HepG2 (cell line): ENCODE measurements at regions not wholly inside any gene's neighbourhood (a gene's known extent, or its start where the extent isn't known, plus 50 kb on each side); places are given as distances from the start of the nearest gene placed in this dataset.
A peak's percentile ranks its signal among the peaks of the same experiment; 100 is the strongest.

ENCODE experiments used
- ATAC-seq: fragments of 200-7000 bp; cut with Tn5 transposase; 3 replicates; pipeline ENCODE4 v1.9.1; 2020; ENCODE audit warnings: mild to moderate bottlenecking, moderate library complexity
- BruUV-seq: library from RNA; stranded (reverse); fragments of 400-500 nt; replicated peaks from 2 replicates; lab custom pipeline; 2021; lab: Mats Ljungman, UMichigan
- CTCF ChIA-PET: fragments of 300-600 bp; formaldehyde crosslinking; extraction: SDS; loops from one replicate; lab custom pipeline; 2021; ENCODE audit warnings: low total read pairs, inconsistent platforms, low intra/inter-chr PET ratio; lab: Yijun Ruan, JAX
- POLR2A ChIA-PET: fragments of 350-600 bp; sonication (Branson Sonifier 250); formaldehyde crosslinking; loops from one replicate; lab custom pipeline; 2020; ENCODE audit warnings: antibody characterized with exemption, inconsistent platforms; lab: Yijun Ruan, JAX
- DNase-seq: peaks from one replicate; pipeline ENCODE4 v3.0.0-alpha.2; 2015; ENCODE audit warnings: low spot score
- FAIRE-seq: peaks from 3 replicates; lab custom pipeline; 2011; peaks lifted over from hg19 to GRCh38; lab: Jason Lieb, UNC
- H2AFZ ChIP-seq: one replicate; pipeline ENCODE4 v1.6.1; 2011; ENCODE audit warnings: low read length, inconsistent platforms
- H3K27ac ChIP-seq: fragments of 300-600 bp; 3 replicates; pipeline ENCODE4 v1.8.0; 2011; ENCODE audit warnings: mixed run types, mild to moderate bottlenecking, mixed read lengths, low read length, inconsistent platforms; ENCODE audit not compliant: insufficient read depth; ENCODE audit errors: extremely low read length
- H3K27me3 ChIP-seq, 2 experiments: fragments of 200-600 bp in 1 of 2; 2 replicates in 1 of 2; 3 replicates in 1 of 2; pipeline versions ENCODE4 v1.6.0 to v1.8.0; 2011; ENCODE audit warnings: low read length in 2 of 2, mild to moderate bottlenecking in 2 of 2, moderate library complexity in 2 of 2, inconsistent platforms in 1 of 2; ENCODE audit not compliant: insufficient read depth in 2 of 2, control insufficient read depth in 1 of 2
- H3K36me3 ChIP-seq, 2 experiments: fragments of 200-600 bp in 1 of 2; replicated peaks in 1 of 2; 2 replicates in 1 of 2; 3 replicates in 1 of 2; pipeline versions ENCODE4 v1.5.1 to v1.8.0; 2011; ENCODE audit warnings: low read length in 2 of 2, inconsistent platforms in 1 of 2; ENCODE audit not compliant: insufficient read depth in 2 of 2, control insufficient read depth in 1 of 2
- H3K4me1 ChIP-seq: 2 replicates; pipeline ENCODE4 v1.5.1; 2012; ENCODE audit warnings: low read length, inconsistent platforms; ENCODE audit not compliant: insufficient read depth
- H3K4me2 ChIP-seq: 2 replicates; pipeline ENCODE4 v1.6.0; 2011; ENCODE audit warnings: low read depth, low read length, inconsistent platforms
- H3K4me3 ChIP-seq, 3 experiments: fragments of 200-600 bp in 1 of 3; sonication (generic), shearing (Covaris generic) in 1 of 3; replicated peaks in 1 of 3; 2 replicates each; pipeline ENCODE4 v1.5.1; 2011 to 2016; ENCODE audit warnings: low read length in 3 of 3, inconsistent platforms in 2 of 3, low read depth in 2 of 3, mild to moderate bottlenecking in 2 of 3, control low read depth in 1 of 3, mixed read lengths in 1 of 3; ENCODE audit not compliant: insufficient read depth in 1 of 3
- H3K79me2 ChIP-seq: one replicate; pipeline ENCODE4 v1.6.1; 2011; ENCODE audit warnings: low read length, inconsistent platforms; ENCODE audit not compliant: insufficient read depth
- H3K9ac ChIP-seq: 2 replicates; pipeline ENCODE4 v1.6.0; 2011; ENCODE audit warnings: mild to moderate bottlenecking, low read depth, low read length, inconsistent platforms; ENCODE audit not compliant: insufficient read depth
- H3K9me3 ChIP-seq: 2 replicates; pipeline ENCODE4 v1.5.1; 2012; ENCODE audit warnings: mild to moderate bottlenecking, low read length
- H4K20me1 ChIP-seq: 2 replicates; pipeline ENCODE4 v1.6.0; 2011; ENCODE audit warnings: inconsistent platforms, mild to moderate bottlenecking, low read length, moderate library complexity; ENCODE audit not compliant: insufficient read depth
- CBFB ChIP-seq: sonication (generic); formaldehyde crosslinking; IDR thresholded peaks from 2 replicates; pipeline ENCODE4 v1.4.0; 2020; ENCODE audit warnings: missing genetic modification reagents
- CREB1 ChIP-seq, 2 experiments: fragments of 450-650 bp in 1 of 2; IDR thresholded peaks; 2 replicates each; pipeline ENCODE4 v1.6.1; 2016 to 2017; ENCODE audit warnings: control low read depth in 1 of 2, mild to moderate bottlenecking in 1 of 2, missing compliant biosample characterization in 1 of 2, missing genetic modification characterization in 1 of 2
- IRF1 ChIP-seq: sonication (generic); formaldehyde crosslinking; IDR thresholded peaks from 2 replicates; pipeline ENCODE4 v1.4.0; 2020; ENCODE audit warnings: low read depth, mild to moderate bottlenecking, missing genetic modification reagents
- SMYD3 ChIP-seq: sonication (generic); formaldehyde crosslinking; IDR thresholded peaks from 2 replicates; pipeline ENCODE4 v1.8.1; 2023; ENCODE audit warnings: mild to moderate bottlenecking, missing genetic modification reagents
- SNRNP70 ChIP-seq: fragments of 200-400 bp; formaldehyde crosslinking; IDR thresholded peaks from 2 replicates; pipeline ENCODE4 v1.6.1; 2017; ENCODE audit warnings: mild to moderate bottlenecking, low read depth, low read length, moderate library complexity
- ZEB1 ChIP-seq: IDR thresholded peaks from 2 replicates; pipeline ENCODE4 v1.6.1; 2012; ENCODE audit warnings: mild to moderate bottlenecking, low read depth, inconsistent platforms; ENCODE audit not compliant: insufficient replicate concordance
- ZNF225 ChIP-seq: sonication (generic); formaldehyde crosslinking; IDR thresholded peaks from 2 replicates; pipeline ENCODE4 v1.4.0; 2020; ENCODE audit warnings: mild to moderate bottlenecking, missing genetic modification reagents
- ZNF30 ChIP-seq: sonication (generic); formaldehyde crosslinking; IDR thresholded peaks from 2 replicates; pipeline ENCODE4 v1.5.0; 2020; ENCODE audit warnings: mild to moderate bottlenecking, missing genetic modification reagents
- ZNF430 ChIP-seq: sonication (generic); formaldehyde crosslinking; IDR thresholded peaks from 2 replicates; pipeline ENCODE4 v1.9.0; 2021; ENCODE audit warnings: mild to moderate bottlenecking, missing genetic modification reagents
- ZNF747 ChIP-seq: sonication (generic); formaldehyde crosslinking; IDR thresholded peaks from 2 replicates; pipeline ENCODE4 v1.8.1; 2023; ENCODE audit warnings: missing genetic modification reagents, mild to moderate bottlenecking, borderline replicate concordance
- ZSCAN22 ChIP-seq: sonication (generic); formaldehyde crosslinking; IDR thresholded peaks from 2 replicates; pipeline ENCODE4 v1.4.0; 2020; ENCODE audit warnings: mild to moderate bottlenecking, missing genetic modification reagents
- ZSCAN9 ChIP-seq: IDR thresholded peaks from 2 replicates; pipeline ENCODE4 v1.6.1; 2016; ENCODE audit warnings: borderline replicate concordance
- ZUFSP ChIP-seq: sonication (generic); formaldehyde crosslinking; IDR thresholded peaks from 2 replicates; pipeline ENCODE4 v1.9.0; 2021; ENCODE audit warnings: missing genetic modification reagents, mild to moderate bottlenecking, borderline replicate concordance
- WGBS: methylation state at CpG from one replicate; pipeline ENCODE4 v1.1.6; 2017; ENCODE audit warnings: low lambda C conversion rate; 5-methylcytosine and 5-hydroxymethylcytosine counted together
- in situ Hi-C: cut with HindIII; loops from 2 replicates; pipeline ENCODE4 v1.10.0; 2017; ENCODE audit warnings: low pct_unique_long_range_greater_than_20kb; ENCODE audit not compliant: extremely low pct_ligation_motif_present
- intact Hi-C: fragments of 100-400 bp; cut with micrococcal nuclease; formaldehyde crosslinking; loops from one replicate; pipeline ENCODE4 v1.10.0; 2022; ENCODE audit not compliant: unreplicated experiment
- TF ChIP-seq, protein P1 (sequence below): sonication (generic); formaldehyde crosslinking; conservative IDR thresholded peaks from 2 replicates; pipeline ENCODE4 v1.8.0; 2022; ENCODE audit warnings: missing genetic modification reagents

DNA sequence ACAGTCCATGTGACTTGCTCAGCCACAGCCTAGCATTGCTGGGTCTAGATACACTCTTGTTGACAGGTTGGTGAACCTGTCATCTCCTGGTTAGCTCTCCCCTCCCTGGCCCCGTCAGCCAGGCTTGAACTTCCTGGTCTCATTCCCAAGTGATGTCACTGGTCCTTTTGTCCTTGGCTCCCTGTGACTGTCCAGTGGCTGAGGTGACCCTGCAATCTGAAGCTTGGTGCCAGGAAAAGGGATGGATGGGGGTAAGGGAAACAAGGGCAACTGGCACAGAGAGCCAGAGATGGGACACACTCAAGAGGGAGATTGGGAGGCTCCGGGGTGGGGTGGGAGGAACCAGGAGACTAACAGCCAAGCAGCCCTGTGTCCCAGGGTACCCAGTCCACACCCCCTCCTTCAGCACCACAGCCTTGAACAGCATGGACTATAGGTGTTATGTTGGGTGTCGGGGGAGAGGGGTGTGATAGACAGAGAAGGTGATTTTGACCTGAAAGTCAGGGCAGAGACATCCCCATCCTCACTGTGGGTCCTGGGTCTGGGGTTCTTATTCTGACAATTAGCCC lies 63.8 kb upstream of the THY1 start:
- FAIRE-seq (no peak), DNase-seq (no peak), ATAC-seq (no peak)
- Histone ChIP-seq H3K4me1 (peaks cover 7% of the 10 kb centered on the region; the same call in 1 of the 2 replicates), H3K4me2 (no peak overlapping the region), H3K27me3 (peaks cover 6 to 15% of the 10 kb centered on the region in 2 experiments; a peak in 4 of 5 replicates), H2AFZ (no peak overlapping the region), H3K9me3 (no peaks in the 10 kb centered on the region), H3K9ac (no peak overlapping the region), H3K4me3 (no peak overlapping the region), H4K20me1 (peaks cover 7% of the 10 kb centered on the region; the same call in 1 of the 2 replicates), H3K27ac (no peak overlapping the region), H3K79me2 (no peaks in the 10 kb centered on the region), H3K36me3 (no peaks in the 10 kb centered on the region)
- ChIA-PET POLR2A (no interaction called here), CTCF (no interaction called here)
- BruUV-seq: no TSS peak
- intact Hi-C loops: loop anchor here (10.0 kb wide), 1 partner anchor 178 kb away; no protein-coding TSS in a partner anchor
- TF ChIP-seq, protein P1, sequence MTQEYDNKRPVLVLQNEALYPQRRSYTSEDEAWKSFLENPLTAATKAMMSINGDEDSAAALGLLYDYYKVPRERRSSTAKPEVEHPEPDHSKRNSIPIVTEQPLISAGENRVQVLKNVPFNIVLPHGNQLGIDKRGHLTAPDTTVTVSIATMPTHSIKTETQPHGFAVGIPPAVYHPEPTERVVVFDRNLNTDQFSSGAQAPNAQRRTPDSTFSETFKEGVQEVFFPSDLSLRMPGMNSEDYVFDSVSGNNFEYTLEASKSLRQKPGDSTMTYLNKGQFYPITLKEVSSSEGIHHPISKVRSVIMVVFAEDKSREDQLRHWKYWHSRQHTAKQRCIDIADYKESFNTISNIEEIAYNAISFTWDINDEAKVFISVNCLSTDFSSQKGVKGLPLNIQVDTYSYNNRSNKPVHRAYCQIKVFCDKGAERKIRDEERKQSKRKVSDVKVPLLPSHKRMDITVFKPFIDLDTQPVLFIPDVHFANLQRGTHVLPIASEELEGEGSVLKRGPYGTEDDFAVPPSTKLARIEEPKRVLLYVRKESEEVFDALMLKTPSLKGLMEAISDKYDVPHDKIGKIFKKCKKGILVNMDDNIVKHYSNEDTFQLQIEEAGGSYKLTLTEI (CRISPR knock-in tag): no peak
- TF ChIP-seq CREB1 (IDR thresholded peaks at IDR 0.05) (peak; percentile 9; the same call in 1 of the 2 replicates), CREB1 (CRISPR knock-in tag; IDR thresholded peaks at IDR 0.05) (no peak)
- WGBS: 27% methylated on average over 2 of the region's 3 CpGs
- in situ Hi-C loops: loop anchor here (10.0 kb wide), 1 partner anchor 618 kb away; no protein-coding TSS in a partner anchor

- WGBS: 45% methylated on average over 5 of the region's 6 CpGs
- intact Hi-C loops: loop anchor here (10.0 kb wide), 1 partner anchor 179 kb away; no protein-coding TSS in a partner anchor
- TF ChIP-seq ZUFSP (no peak), CBFB (no peak), ZSCAN9 (CRISPR knock-in tag) (no peak), ZNF30 (CRISPR knock-in tag) (no peak), ZNF225 (no peak), ZNF430 (CRISPR knock-in tag) (no peak), SNRNP70 (no peak), ZNF747 (CRISPR knock-in tag) (no peak), ZSCAN22 (CRISPR knock-in tag) (no peak), IRF1 (CRISPR knock-in tag) (no peak), ZEB1 (no peak), SMYD3 (CRISPR knock-in tag) (no peak)
Measured at GRCh38 chr11:119486016-119486415, 63.0 kb upstream of the THY1 start.

More at GRCh38 chr11:119486016-119486415, 63.0 kb upstream of the THY1 start:
- ChIA-PET CTCF (no interaction called here), POLR2A (no interaction called here)
- BruUV-seq: no TSS peak
- Histone ChIP-seq H3K27ac (no peak overlapping the region), H3K9ac (no peak overlapping the region), H3K9me3 (no peaks in the 10 kb centered on the region), H4K20me1 (peaks cover 10% of the 10 kb centered on the region; the same call in 1 of the 2 replicates), H2AFZ (no peak overlapping the region), H3K79me2 (no peaks in the 10 kb centered on the region), H3K36me3 (no peaks in the 10 kb centered on the region), H3K4me1 (peaks cover 13% of the 10 kb centered on the region), H3K27me3 (peaks cover 9 to 18% of the 10 kb centered on the region in 2 experiments; a peak in 4 of 5 replicates), H3K4me2 (no peak overlapping the region), H3K4me3 (no peak overlapping the region)
- in situ Hi-C loops: loop anchor here (10.0 kb wide), 1 partner anchor 619 kb away; no protein-coding TSS in a partner anchor
- no peak for ATAC-seq
- no peak for DNase-seq
- FAIRE-seq: no peak
